Osteocyte (in vitro differentiated cells): ENCODE measurements at regions not wholly inside any gene's neighbourhood (a gene's known extent, or its start where the extent isn't known, plus 50 kb on each side); places are given as distances from the start of the nearest gene placed in this dataset.

Experiments
- DNase-seq: peaks from one replicate; pipeline ENCODE4 v3.0.0; 2021; ENCODE audit warnings: mixed read lengths; ENCODE audit not compliant: unreplicated experiment; ENCODE audit errors: extremely low spot score
- H3K27ac Mint-ChIP-seq: one replicate; pipeline ENCODE4 v1.8.0; 2021; ENCODE audit warnings: mild to moderate bottlenecking, mixed read lengths; ENCODE audit not compliant: unreplicated experiment
- H3K27me3 Mint-ChIP-seq: one replicate; pipeline ENCODE4 v1.8.0; 2021; ENCODE audit warnings: mixed read lengths; ENCODE audit not compliant: unreplicated experiment
- H3K36me3 Mint-ChIP-seq: one replicate; pipeline ENCODE4 v1.8.0; 2021; ENCODE audit warnings: mixed read lengths; ENCODE audit not compliant: unreplicated experiment
- H3K4me1 Mint-ChIP-seq: one replicate; pipeline ENCODE4 v1.8.0; 2021; ENCODE audit warnings: mixed read lengths; ENCODE audit not compliant: unreplicated experiment
- H3K4me3 Mint-ChIP-seq: one replicate; pipeline ENCODE4 v1.8.0; 2021; ENCODE audit warnings: mild to moderate bottlenecking, moderate library complexity, mixed read lengths; ENCODE audit not compliant: unreplicated experiment
- H3K9me3 Mint-ChIP-seq: one replicate; pipeline ENCODE4 v1.8.0; 2021; ENCODE audit warnings: mixed read lengths; ENCODE audit not compliant: unreplicated experiment
- TF ChIP-seq, protein P1 (sequence below): fragments of 200-600 bp; sonication (generic); IDR thresholded peaks from 2 replicates; pipeline ENCODE4 v1.5.0; 2021; ENCODE audit warnings: antibody characterized with exemption, mild to moderate bottlenecking, moderate library complexity

- Mint-ChIP-seq H3K36me3 (no peaks in the 10 kb centered on the region), H3K4me3 (no peak overlapping the region), H3K27ac (no peak overlapping the region), H3K9me3 (no peaks in the 10 kb centered on the region), H3K4me1 (peaks cover 11% of the 10 kb centered on the region), H3K27me3 (peaks cover 9% of the 10 kb centered on the region)
- no peak for DNase-seq
- TF ChIP-seq, protein P1, sequence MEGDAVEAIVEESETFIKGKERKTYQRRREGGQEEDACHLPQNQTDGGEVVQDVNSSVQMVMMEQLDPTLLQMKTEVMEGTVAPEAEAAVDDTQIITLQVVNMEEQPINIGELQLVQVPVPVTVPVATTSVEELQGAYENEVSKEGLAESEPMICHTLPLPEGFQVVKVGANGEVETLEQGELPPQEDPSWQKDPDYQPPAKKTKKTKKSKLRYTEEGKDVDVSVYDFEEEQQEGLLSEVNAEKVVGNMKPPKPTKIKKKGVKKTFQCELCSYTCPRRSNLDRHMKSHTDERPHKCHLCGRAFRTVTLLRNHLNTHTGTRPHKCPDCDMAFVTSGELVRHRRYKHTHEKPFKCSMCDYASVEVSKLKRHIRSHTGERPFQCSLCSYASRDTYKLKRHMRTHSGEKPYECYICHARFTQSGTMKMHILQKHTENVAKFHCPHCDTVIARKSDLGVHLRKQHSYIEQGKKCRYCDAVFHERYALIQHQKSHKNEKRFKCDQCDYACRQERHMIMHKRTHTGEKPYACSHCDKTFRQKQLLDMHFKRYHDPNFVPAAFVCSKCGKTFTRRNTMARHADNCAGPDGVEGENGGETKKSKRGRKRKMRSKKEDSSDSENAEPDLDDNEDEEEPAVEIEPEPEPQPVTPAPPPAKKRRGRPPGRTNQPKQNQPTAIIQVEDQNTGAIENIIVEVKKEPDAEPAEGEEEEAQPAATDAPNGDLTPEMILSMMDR = no peak
Observed at GRCh38 chr11:134923441-134923840, 511.4 kb upstream of the B3GAT1 start.

DNA sequence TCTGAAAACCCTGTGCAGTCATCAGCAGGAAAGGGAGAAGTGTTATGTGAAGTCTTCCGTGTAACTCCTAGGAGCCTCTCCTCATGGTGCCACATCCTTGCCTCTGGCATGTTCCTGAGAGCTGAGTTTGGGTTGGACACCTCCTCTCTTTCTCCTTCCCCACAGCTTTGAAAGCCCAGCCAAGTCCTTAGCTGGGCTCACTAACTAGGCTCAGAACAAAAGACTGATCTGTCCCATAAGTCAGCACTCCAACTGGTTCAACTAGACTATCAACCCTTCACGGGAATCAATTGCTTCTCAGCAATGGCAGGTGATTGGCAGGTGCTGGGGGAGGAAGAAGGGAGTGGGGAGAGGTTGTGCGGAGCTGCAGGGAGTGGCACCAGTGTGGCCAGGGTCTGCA lies 509.9 kb upstream of the B3GAT1 start:
- DNase-seq = peak; percentile 30

DNA sequence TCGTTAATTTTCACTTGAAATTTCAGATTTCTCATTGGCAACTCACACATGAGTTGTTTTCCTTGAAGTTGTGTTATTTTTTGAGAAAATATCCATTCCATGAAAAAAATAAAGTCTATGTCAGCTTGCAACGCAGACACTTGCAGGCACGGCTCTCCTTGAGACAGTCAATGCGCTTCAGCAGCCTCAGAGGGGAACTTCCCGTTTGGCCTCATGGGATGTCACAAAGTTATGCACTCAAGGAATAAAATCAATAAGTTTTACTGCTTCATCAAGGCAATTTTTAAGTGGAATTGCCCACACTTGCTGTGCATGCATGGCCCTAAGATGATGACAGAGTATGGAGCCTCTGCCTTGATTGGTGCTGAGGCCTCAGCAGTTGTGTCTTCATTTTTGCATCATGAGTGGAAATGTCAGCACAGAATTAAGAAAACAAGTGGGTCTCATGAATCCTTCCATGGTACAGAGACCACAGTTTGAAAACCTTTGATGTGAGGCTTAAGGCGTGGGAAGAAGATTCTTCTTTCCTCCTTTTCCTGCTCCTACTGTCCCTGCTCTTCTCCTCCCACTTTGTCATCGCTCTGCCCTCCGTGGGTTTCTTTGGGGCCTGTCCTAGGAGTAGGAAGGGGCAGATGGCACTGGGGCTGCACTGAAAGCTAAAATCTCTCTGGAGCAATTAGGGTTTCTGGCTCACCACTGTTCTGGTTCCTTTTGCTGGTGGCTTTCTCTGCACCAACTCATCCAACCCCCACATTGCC lies 509.0 kb upstream of the B3GAT1 start:
- peak; percentile 34 for DNase-seq
- H3K27me3 Mint-ChIP-seq = peaks cover 7% of the 10 kb centered on the region
- H3K27ac Mint-ChIP-seq = no peak overlapping the region
- H3K36me3 Mint-ChIP-seq = no peaks in the 10 kb centered on the region
- H3K9me3 Mint-ChIP-seq = no peaks in the 10 kb centered on the region
- H3K4me1 Mint-ChIP-seq = peaks cover 25% of the 10 kb centered on the region
- TF ChIP-seq, protein P1 = no peak
- no peak overlapping the region for H3K4me3 Mint-ChIP-seq

More for the DNA sequence above, 509.9 kb upstream of the B3GAT1 start:
- peaks cover 16% of the 10 kb centered on the region for H3K4me1 Mint-ChIP-seq
- peaks cover 9% of the 10 kb centered on the region for H3K27me3 Mint-ChIP-seq
- H3K36me3 Mint-ChIP-seq = no peaks in the 10 kb centered on the region
- no peaks in the 10 kb centered on the region for H3K9me3 Mint-ChIP-seq
- peak overlapping the region; percentile 33 for H3K27ac Mint-ChIP-seq
- no peak overlapping the region for H3K4me3 Mint-ChIP-seq
- TF ChIP-seq, protein P1 = no peak

DNA sequence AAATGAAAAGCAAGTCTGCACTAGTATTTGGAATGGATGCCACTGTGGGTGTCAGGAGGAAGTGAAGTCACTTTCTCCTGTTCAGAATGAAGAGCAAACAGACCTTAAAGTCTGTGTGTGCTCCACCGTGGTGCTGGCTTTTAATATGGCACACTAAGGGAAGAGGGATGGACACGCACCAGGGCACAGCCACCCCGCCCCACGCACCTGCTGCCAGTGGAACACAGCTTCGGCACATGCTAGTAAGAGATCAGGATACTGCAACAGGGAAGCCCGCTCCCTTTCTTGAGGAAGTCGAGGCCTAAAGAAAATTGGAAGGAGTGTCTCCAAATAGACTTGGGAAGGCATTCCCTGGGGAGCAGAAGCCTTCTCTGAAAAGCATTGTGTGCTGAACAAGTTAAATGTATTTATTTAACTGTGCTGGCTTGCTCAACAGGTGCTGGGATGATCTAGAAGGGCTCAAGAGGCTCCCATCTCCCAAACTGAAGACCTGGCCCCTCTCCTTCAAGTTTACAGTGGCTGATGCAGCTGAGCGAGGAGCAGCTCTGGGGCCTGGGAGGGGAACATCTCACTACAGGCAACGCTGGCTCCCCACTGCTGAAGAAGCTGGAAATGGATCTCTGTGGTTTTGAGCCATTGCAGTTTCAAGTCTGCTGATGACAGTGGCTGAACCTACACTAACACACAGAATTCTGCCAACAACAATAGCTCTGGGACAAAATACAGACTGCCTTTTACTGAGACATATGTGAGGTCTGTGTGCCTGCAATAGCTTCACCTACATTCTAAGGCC lies 504.6 kb upstream of the B3GAT1 start:
- H3K27ac Mint-ChIP-seq = no peak overlapping the region
- H3K36me3 Mint-ChIP-seq = no peaks in the 10 kb centered on the region
- DNase-seq = peak; percentile 79
- peaks cover 30% of the 10 kb centered on the region for H3K4me1 Mint-ChIP-seq
- H3K4me3 Mint-ChIP-seq = no peak overlapping the region
- TF ChIP-seq, protein P1 = no peak
- H3K9me3 Mint-ChIP-seq = no peaks in the 10 kb centered on the region
- H3K27me3 Mint-ChIP-seq = peaks cover 11% of the 10 kb centered on the region

- peak; percentile 57 for DNase-seq
- Mint-ChIP-seq H3K4me1 (peaks cover 26% of the 10 kb centered on the region), H3K9me3 (no peaks in the 10 kb centered on the region), H3K36me3 (no peaks in the 10 kb centered on the region), H3K27me3 (peaks cover 15% of the 10 kb centered on the region), H3K27ac (peak overlapping the region; percentile 43), H3K4me3 (no peak overlapping the region)
- TF ChIP-seq, protein P1 = no peak
Observed at GRCh38 chr11:134915881-134916280, 503.8 kb upstream of the B3GAT1 start.
